ENCODE measurements at regions not wholly inside any gene's neighbourhood (a gene's known extent, or its start where the extent isn't known, plus 50 kb on each side); places are given as distances from the start of the nearest gene placed in this dataset.

DNA sequence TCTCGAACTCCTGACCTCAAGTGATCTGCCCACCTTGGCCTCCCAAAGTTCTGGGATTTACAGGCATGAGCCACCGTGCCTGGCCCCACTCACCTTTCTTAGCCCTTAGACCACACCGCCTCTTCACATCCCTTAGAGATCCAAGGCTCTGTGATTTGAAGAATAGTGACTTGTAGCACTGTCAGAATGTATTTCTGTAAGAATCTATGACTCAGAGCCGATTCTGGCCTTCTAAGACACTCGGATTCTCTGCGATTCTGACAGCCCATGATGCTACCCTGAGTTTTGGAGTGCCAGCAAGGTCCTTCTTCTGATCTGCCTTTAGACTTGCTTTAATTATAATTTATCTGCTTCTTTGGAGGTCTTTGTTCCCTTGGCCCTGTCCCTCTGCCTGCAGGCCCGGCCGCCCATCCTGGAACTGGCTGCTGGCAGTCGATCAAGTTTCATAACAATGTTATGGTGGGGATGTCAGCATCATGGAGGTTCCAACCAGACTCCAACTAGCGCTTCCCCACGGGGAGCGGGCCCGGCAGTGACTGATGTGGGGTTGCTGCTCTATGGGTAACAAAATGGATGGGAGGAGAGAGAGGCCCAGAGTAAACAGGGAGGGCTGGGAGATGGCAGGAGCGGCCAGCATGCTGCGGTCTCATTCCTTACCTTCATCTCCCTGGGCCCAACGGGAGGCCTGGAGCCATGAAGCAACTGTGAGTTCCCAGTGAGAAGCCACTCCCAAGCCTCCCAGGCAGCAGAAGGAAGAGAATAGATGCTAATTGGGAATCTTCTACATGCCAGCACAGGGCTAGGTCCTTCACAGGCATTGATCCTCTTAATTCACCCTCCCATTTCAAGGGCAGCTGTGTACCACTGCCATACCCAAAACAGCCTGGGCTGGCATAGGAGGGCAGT is 55.7 kb upstream of the RASD2 start:
- TF ChIP-seq CTCF (IDR thresholded peaks at IDR 0.05) (no peak), POLR2A (IDR thresholded peaks at IDR 0.05) (no peak)
